RWPE2 (cell line): ENCODE measurements at regions not wholly inside any gene's neighbourhood (a gene's known extent, or its start where the extent isn't known, plus 50 kb on each side); places are given as distances from the start of the nearest gene placed in this dataset.

Experiments
- ATAC-seq: fragments of 200-7000 bp; cut with Tn5 transposase; 3 replicates; pipeline ENCODE4 v1.9.1; 2021; ENCODE audit warnings: low read depth
- DNase-seq: peaks from one replicate; pipeline ENCODE4 v3.0.0-alpha.2; 2020; ENCODE audit warnings: low spot score
- H3K27ac ChIP-seq: fragments of 450-650 bp; 2 replicates; pipeline ENCODE4 v1.5.1; 2017; ENCODE audit warnings: mild to moderate bottlenecking; ENCODE audit not compliant: poor library complexity, severe bottlenecking
- H3K27me3 ChIP-seq: fragments of 250-450 bp; sonication (Bioruptor Pico); 2 replicates; pipeline ENCODE4 v1.5.1; 2021; ENCODE audit warnings: mild to moderate bottlenecking, moderate library complexity; ENCODE audit not compliant: insufficient read depth, poor library complexity, severe bottlenecking
- H3K36me3 ChIP-seq: fragments of 250-450 bp; sonication (Bioruptor Pico); 2 replicates; pipeline ENCODE4 v1.5.1; 2020; ENCODE audit warnings: low read depth, mild to moderate bottlenecking, moderate library complexity
- H3K4me1 ChIP-seq: fragments of 250-450 bp; sonication (Bioruptor Pico); 2 replicates; pipeline ENCODE4 v1.5.1; 2021; ENCODE audit warnings: mild to moderate bottlenecking, moderate library complexity; ENCODE audit not compliant: insufficient read depth, poor library complexity, severe bottlenecking
- H3K4me3 ChIP-seq: fragments of 250-450 bp; sonication (Bioruptor Pico); 2 replicates; pipeline ENCODE4 v1.5.1; 2021; ENCODE audit warnings: mild to moderate bottlenecking, moderate library complexity; ENCODE audit not compliant: severe bottlenecking
- H3K9me3 ChIP-seq: fragments of 250-450 bp; sonication (Bioruptor Pico); 2 replicates; pipeline ENCODE4 v1.5.1; 2021; ENCODE audit warnings: mild to moderate bottlenecking, moderate library complexity; ENCODE audit not compliant: severe bottlenecking
- TF ChIP-seq, protein P1 (sequence below): fragments of 450-650 bp; IDR thresholded peaks from one replicate; pipeline ENCODE4 v1.5.1; 2017; ENCODE audit warnings: mild to moderate bottlenecking, moderate library complexity; ENCODE audit not compliant: poor library complexity, severe bottlenecking

- DNase-seq, result no peak
- Histone ChIP-seq H3K4me3 (no peak overlapping the region), H3K27me3 (no peaks in the 10 kb centered on the region), H3K4me1 (peaks cover 16% of the 10 kb centered on the region), H3K9me3 (no peaks in the 10 kb centered on the region), H3K36me3 (no peaks in the 10 kb centered on the region), H3K27ac (peak overlapping the region; percentile 78)
- TF ChIP-seq, protein P1, sequence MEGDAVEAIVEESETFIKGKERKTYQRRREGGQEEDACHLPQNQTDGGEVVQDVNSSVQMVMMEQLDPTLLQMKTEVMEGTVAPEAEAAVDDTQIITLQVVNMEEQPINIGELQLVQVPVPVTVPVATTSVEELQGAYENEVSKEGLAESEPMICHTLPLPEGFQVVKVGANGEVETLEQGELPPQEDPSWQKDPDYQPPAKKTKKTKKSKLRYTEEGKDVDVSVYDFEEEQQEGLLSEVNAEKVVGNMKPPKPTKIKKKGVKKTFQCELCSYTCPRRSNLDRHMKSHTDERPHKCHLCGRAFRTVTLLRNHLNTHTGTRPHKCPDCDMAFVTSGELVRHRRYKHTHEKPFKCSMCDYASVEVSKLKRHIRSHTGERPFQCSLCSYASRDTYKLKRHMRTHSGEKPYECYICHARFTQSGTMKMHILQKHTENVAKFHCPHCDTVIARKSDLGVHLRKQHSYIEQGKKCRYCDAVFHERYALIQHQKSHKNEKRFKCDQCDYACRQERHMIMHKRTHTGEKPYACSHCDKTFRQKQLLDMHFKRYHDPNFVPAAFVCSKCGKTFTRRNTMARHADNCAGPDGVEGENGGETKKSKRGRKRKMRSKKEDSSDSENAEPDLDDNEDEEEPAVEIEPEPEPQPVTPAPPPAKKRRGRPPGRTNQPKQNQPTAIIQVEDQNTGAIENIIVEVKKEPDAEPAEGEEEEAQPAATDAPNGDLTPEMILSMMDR, result no peak
- ATAC-seq, result peak; percentile 68
Measured at GRCh38 chr10:6912021-6912420, 331.9 kb upstream of the PRKCQ start.

DNA sequence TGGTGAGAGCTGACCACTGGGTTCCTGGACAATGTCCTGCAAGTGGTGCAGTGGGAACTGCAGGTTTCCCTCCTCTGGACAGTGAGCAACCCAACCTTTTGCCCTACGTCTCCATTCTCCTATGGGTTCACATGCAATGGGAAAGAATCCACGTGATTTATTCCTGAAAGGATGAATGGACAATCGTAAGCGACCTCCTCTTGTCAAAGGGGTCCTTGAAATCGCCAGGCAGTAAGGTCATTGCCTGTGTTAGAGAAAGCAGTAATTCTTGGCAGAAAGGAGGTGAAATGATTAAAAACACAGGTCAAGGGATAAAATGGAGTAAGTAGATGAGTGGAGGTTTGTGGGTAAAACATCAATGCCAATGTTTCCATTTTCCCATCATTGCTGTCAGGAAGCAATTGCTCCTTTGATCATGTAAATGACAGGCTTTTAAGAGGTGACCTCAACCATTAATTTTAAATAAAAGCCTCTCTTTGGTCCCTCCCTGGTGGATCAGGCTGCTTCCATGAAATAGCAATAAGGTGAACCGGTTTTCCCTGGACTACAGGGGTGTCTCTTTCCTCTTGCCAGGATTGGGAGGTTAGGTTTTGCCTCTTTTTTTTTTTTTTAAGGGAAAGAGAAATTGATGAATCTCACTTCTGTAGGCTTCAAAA, 330.0 kb upstream of the PRKCQ start:
- no peak for DNase-seq
- H3K4me1 ChIP-seq, result peaks cover 16% of the 10 kb centered on the region
- no peaks in the 10 kb centered on the region for H3K9me3 ChIP-seq
- TF ChIP-seq, protein P1, result no peak
- no peak overlapping the region for H3K27ac ChIP-seq
- ATAC-seq, result no peak
- no peaks in the 10 kb centered on the region for H3K27me3 ChIP-seq
- H3K36me3 ChIP-seq, result no peaks in the 10 kb centered on the region
- no peak overlapping the region for H3K4me3 ChIP-seq

- TF ChIP-seq, protein P1, result no peak
- Histone ChIP-seq H3K4me3 (no peak overlapping the region), H3K27me3 (no peaks in the 10 kb centered on the region), H3K36me3 (no peaks in the 10 kb centered on the region), H3K27ac (no peak overlapping the region), H3K9me3 (no peaks in the 10 kb centered on the region), H3K4me1 (peaks cover 12% of the 10 kb centered on the region)
- ATAC-seq, result no peak
- DNase-seq, result no peak
Measured at GRCh38 chr10:6907877-6908530, 327.9 kb upstream of the PRKCQ start.

- TF ChIP-seq, protein P1, result no peak
- no peak overlapping the region for H3K27ac ChIP-seq
- no peaks in the 10 kb centered on the region for H3K9me3 ChIP-seq
- no peak overlapping the region for H3K4me3 ChIP-seq
- no peaks in the 10 kb centered on the region for H3K36me3 ChIP-seq
- H3K27me3 ChIP-seq, result no peaks in the 10 kb centered on the region
- no peaks in the 10 kb centered on the region for H3K4me1 ChIP-seq
- ATAC-seq, result no peak
- no peak for DNase-seq
Measured at GRCh38 chr10:6894405-6894804, 314.3 kb upstream of the PRKCQ start.

- Histone ChIP-seq H3K27ac (no peak overlapping the region), H3K9me3 (no peaks in the 10 kb centered on the region), H3K36me3 (no peaks in the 10 kb centered on the region), H3K4me1 (no peaks in the 10 kb centered on the region), H3K4me3 (no peak overlapping the region), H3K27me3 (no peaks in the 10 kb centered on the region)
- DNase-seq (no peak), ATAC-seq (no peak)
- TF ChIP-seq, protein P1, result no peak
Measured at GRCh38 chr10:6892864-6893263, 312.8 kb upstream of the PRKCQ start.
